SK-N-MC (cell line): ENCODE measurements at regions not wholly inside any gene's neighbourhood (a gene's known extent, or its start where the extent isn't known, plus 50 kb on each side); places are given as distances from the start of the nearest gene placed in this dataset.

Source experiments
- EZH2 ChIP-seq: fragments of 200-600 bp; sonication (generic); IDR thresholded peaks from one replicate; pipeline ENCODE4 v1.6.1; 2017; ENCODE audit warnings: antibody characterized with exemption
- FOXP2 ChIP-seq: optimal IDR thresholded peaks from 2 replicates; pipeline ENCODE3; 2011; ENCODE audit warnings: mild to moderate bottlenecking, moderate library complexity; ENCODE audit not compliant: insufficient read depth; ENCODE audit errors: extremely low read length, control extremely low read depth
- POLR2AphosphoS5 ChIP-seq: IDR thresholded peaks from 2 replicates; pipeline ENCODE4 v1.6.1; 2012; ENCODE audit warnings: mild to moderate bottlenecking, low read depth, low read length, borderline replicate concordance

- TF ChIP-seq EZH2 (no peak), POLR2AphosphoS5 (no peak), FOXP2 (no peak)
Measured at GRCh38 chr15:29590701-29591100, 231.6 kb downstream of the TJP1 start.
